PC-9 (cell line): ENCODE measurements at regions not wholly inside any gene's neighbourhood (a gene's known extent, or its start where the extent isn't known, plus 50 kb on each side); places are given as distances from the start of the nearest gene placed in this dataset.

Source experiments
- CTCF ChIP-seq: fragments of 200-600 bp; sonication (generic); conservative IDR thresholded peaks from 2 replicates; pipeline ENCODE4 v1.6.1; 2017; ENCODE audit warnings: mixed run types, antibody characterized with exemption, mild to moderate bottlenecking, moderate library complexity
- EZH2 ChIP-seq: fragments of 200-600 bp; sonication (generic); IDR thresholded peaks from 2 replicates; pipeline ENCODE4 v1.8.0; 2017; ENCODE audit warnings: antibody characterized with exemption, low read depth

GRCh38 chr15:66964791-66965190 is 100.6 kb upstream of the SMAD3 start:
- TF ChIP-seq CTCF (no peak), EZH2 (no peak)
